Activated CD4-positive, alpha-beta T cell treated with anti-CD3 and anti-CD28 coated beads for 24 hours (primary cell): ENCODE measurements at regions not wholly inside any gene's neighbourhood (a gene's known extent, or its start where the extent isn't known, plus 50 kb on each side); places are given as distances from the start of the nearest gene placed in this dataset.

Experiments used
- DNase-seq, 2 donors: peaks; one replicate each; pipeline ENCODE4 v3.0.0-alpha.2; 2020; ENCODE audit warnings: low read depth in 2 of 2

- no peak for DNase-seq
These were observed 339.5 kb downstream of the DHX15 start for GRCh38 chr4:24244663-24245490.

- no peak for DNase-seq
These were observed 340.7 kb downstream of the DHX15 start for GRCh38 chr4:24243641-24244040.

GRCh38 chr4:24241511-24241910, 342.8 kb downstream of the DHX15 start:
- no peak for DNase-seq

- no peak for DNase-seq
These were observed 343.7 kb downstream of the DHX15 start for GRCh38 chr4:24240655-24241054.

GRCh38 chr4:24237709-24238108, 346.6 kb downstream of the DHX15 start:
- DNase-seq, result no peak

GRCh38 chr4:24236532-24236931, 346.7 kb upstream of the PPARGC1A start:
- DNase-seq, result no peak

- DNase-seq, result no peak
These were observed 346.3 kb upstream of the PPARGC1A start for GRCh38 chr4:24236120-24236519.

GRCh38 chr4:24235618-24236017, 345.8 kb upstream of the PPARGC1A start:
- no peak for DNase-seq

- no peak for DNase-seq
These were observed 344.5 kb upstream of the PPARGC1A start for GRCh38 chr4:24234288-24234848.

- DNase-seq, result no peak
These were observed 341.1 kb upstream of the PPARGC1A start for GRCh38 chr4:24230955-24231354.

- DNase-seq, result no peak
These were observed 340.1 kb upstream of the PPARGC1A start for GRCh38 chr4:24229978-24230377.

GRCh38 chr4:24228692-24229091, 338.8 kb upstream of the PPARGC1A start:
- DNase-seq, result no peak

- DNase-seq, result no peak
These were observed 336.8 kb upstream of the PPARGC1A start for GRCh38 chr4:24226667-24227066.

- DNase-seq, result no peak
These were observed 336.2 kb upstream of the PPARGC1A start for GRCh38 chr4:24226023-24226422.

GRCh38 chr4:24224446-24224845, 334.6 kb upstream of the PPARGC1A start:
- DNase-seq, result no peak

GRCh38 chr4:24219209-24219608, 329.4 kb upstream of the PPARGC1A start:
- DNase-seq, result no peak

GRCh38 chr4:24218566-24218965, 328.7 kb upstream of the PPARGC1A start:
- DNase-seq, result no peak

- DNase-seq, result no peak
These were observed 324.9 kb upstream of the PPARGC1A start for GRCh38 chr4:24214796-24215195.

GRCh38 chr4:24213961-24214360, 324.1 kb upstream of the PPARGC1A start:
- DNase-seq, result no peak

GRCh38 chr4:24212642-24213041, 322.8 kb upstream of the PPARGC1A start:
- no peak for DNase-seq

- DNase-seq, result no peak
These were observed 322.0 kb upstream of the PPARGC1A start for GRCh38 chr4:24211856-24212255.

- DNase-seq, result no peak
These were observed 320.6 kb upstream of the PPARGC1A start for GRCh38 chr4:24210332-24210902.

- no peak for DNase-seq
These were observed 320.1 kb upstream of the PPARGC1A start for GRCh38 chr4:24209906-24210305.
